ENCODE measurements at regions not wholly inside any gene's neighbourhood (a gene's known extent, or its start where the extent isn't known, plus 50 kb on each side); places are given as distances from the start of the nearest gene placed in this dataset.
"Not testable (repeated sequence)": the region's sequence is repeated elsewhere in the genome, so short reads cannot be mapped to it uniquely, and the experiment has no call there.

GRCh38 chr13:54132720-54133119 lies 1104.1 kb downstream of the OLFM4 start:
- TF ChIP-seq POLR2A, CTCF (IDR thresholded peaks at IDR 0.05): not testable (repeated sequence)

Data from thyroid gland (tissue), 4 donors.